HL-60 (cell line): ENCODE measurements at regions not wholly inside any gene's neighbourhood (a gene's known extent, or its start where the extent isn't known, plus 50 kb on each side); places are given as distances from the start of the nearest gene placed in this dataset.

Experiments used
- DNase-seq, 2 experiments: peaks; one replicate each; pipeline ENCODE4 v3.0.0-alpha.2; 2010 to 2020; ENCODE audit warnings: low read depth in 1 of 2, low spot score in 1 of 2
- H3K27ac ChIP-seq: fragments of 250-450 bp; sonication (Bioruptor Pico); replicated peaks from 2 replicates; pipeline ENCODE4 v1.5.1; 2020; ENCODE audit warnings: mild to moderate bottlenecking, moderate library complexity
- H3K27me3 ChIP-seq: fragments of 250-450 bp; sonication (Bioruptor Pico); 2 replicates; pipeline ENCODE4 v1.5.1; 2021; ENCODE audit warnings: mild to moderate bottlenecking, moderate library complexity; ENCODE audit not compliant: insufficient read depth, poor library complexity, severe bottlenecking
- H3K4me3 ChIP-seq: replicated peaks from 2 replicates; pipeline ENCODE4 v1.5.1; 2011; ENCODE audit warnings: mild to moderate bottlenecking, control low read depth, low read length; ENCODE audit not compliant: insufficient read depth
- GABPA ChIP-seq: IDR thresholded peaks from 2 replicates; pipeline ENCODE4 v1.6.1; 2012; ENCODE audit warnings: low read depth
- POLR2AphosphoS5 ChIP-seq: IDR thresholded peaks from 2 replicates; pipeline ENCODE4 v1.6.1; 2012; ENCODE audit warnings: low read depth
- SPI1 ChIP-seq: IDR thresholded peaks from 2 replicates; pipeline ENCODE4 v1.6.1; 2012; ENCODE audit warnings: low read depth, mild to moderate bottlenecking, borderline replicate concordance
- TF ChIP-seq, protein P1 (sequence below): IDR thresholded peaks from one replicate; pipeline ENCODE4 v1.5.1; 2011; ENCODE audit warnings: low read length, control low read depth, inconsistent platforms; ENCODE audit not compliant: insufficient read depth
- TF ChIP-seq, protein P2 (sequence below): IDR thresholded peaks from 2 replicates; pipeline ENCODE4 v1.6.1; 2012; ENCODE audit warnings: low read depth; ENCODE audit not compliant: insufficient replicate concordance

DNA sequence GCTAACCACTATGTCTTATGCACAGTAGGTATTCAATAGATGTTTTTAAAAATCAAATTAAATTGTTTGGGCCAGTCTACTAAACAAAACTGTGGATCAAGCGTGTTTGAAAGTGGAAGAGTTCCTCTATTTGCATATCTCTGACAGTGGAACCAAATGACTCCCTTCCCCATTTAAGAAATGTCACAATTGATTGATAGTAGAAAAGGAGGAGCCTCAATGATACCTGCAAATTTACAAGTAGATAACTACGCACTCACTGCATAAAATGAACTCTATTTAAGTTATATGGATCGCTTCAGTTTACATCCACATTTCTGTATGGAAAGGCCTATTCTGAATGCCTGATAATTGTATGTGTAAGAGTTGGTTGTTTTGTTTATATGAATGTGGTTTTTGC lies 163.3 kb upstream of the MTPN start:
- Histone ChIP-seq H3K4me3 (no peak overlapping the region), H3K27ac (no peak overlapping the region), H3K27me3 (peaks cover 5% of the 10 kb centered on the region)
- TF ChIP-seq POLR2AphosphoS5 (no peak), GABPA (no peak), SPI1 (no peak)
- TF ChIP-seq, protein P1, sequence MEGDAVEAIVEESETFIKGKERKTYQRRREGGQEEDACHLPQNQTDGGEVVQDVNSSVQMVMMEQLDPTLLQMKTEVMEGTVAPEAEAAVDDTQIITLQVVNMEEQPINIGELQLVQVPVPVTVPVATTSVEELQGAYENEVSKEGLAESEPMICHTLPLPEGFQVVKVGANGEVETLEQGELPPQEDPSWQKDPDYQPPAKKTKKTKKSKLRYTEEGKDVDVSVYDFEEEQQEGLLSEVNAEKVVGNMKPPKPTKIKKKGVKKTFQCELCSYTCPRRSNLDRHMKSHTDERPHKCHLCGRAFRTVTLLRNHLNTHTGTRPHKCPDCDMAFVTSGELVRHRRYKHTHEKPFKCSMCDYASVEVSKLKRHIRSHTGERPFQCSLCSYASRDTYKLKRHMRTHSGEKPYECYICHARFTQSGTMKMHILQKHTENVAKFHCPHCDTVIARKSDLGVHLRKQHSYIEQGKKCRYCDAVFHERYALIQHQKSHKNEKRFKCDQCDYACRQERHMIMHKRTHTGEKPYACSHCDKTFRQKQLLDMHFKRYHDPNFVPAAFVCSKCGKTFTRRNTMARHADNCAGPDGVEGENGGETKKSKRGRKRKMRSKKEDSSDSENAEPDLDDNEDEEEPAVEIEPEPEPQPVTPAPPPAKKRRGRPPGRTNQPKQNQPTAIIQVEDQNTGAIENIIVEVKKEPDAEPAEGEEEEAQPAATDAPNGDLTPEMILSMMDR: no peak
- TF ChIP-seq, protein P2, sequence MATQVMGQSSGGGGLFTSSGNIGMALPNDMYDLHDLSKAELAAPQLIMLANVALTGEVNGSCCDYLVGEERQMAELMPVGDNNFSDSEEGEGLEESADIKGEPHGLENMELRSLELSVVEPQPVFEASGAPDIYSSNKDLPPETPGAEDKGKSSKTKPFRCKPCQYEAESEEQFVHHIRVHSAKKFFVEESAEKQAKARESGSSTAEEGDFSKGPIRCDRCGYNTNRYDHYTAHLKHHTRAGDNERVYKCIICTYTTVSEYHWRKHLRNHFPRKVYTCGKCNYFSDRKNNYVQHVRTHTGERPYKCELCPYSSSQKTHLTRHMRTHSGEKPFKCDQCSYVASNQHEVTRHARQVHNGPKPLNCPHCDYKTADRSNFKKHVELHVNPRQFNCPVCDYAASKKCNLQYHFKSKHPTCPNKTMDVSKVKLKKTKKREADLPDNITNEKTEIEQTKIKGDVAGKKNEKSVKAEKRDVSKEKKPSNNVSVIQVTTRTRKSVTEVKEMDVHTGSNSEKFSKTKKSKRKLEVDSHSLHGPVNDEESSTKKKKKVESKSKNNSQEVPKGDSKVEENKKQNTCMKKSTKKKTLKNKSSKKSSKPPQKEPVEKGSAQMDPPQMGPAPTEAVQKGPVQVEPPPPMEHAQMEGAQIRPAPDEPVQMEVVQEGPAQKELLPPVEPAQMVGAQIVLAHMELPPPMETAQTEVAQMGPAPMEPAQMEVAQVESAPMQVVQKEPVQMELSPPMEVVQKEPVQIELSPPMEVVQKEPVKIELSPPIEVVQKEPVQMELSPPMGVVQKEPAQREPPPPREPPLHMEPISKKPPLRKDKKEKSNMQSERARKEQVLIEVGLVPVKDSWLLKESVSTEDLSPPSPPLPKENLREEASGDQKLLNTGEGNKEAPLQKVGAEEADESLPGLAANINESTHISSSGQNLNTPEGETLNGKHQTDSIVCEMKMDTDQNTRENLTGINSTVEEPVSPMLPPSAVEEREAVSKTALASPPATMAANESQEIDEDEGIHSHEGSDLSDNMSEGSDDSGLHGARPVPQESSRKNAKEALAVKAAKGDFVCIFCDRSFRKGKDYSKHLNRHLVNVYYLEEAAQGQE: no peak
- DNase-seq: no peak

DNA sequence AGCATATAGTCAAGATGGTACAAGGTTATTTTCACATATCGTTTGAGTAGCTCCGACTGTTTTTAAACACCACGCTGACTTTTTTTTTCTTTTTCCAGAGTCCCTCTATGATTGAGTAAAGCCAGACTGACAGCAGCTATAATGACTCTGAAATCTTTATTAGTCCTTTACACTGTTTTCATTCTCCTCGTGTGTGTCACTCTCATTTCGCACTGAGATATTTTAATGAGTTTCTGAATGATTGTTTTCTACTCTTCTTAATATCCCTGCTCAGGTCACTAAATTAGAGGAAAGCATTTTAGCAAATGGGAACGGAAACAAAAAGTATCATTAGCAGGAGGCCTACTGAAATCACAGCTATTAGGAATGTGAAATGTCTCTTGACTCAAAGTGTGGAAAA lies 162.3 kb upstream of the MTPN start:
- TF ChIP-seq, protein P1: no peak
- TF ChIP-seq GABPA (no peak), SPI1 (no peak), POLR2AphosphoS5 (no peak)
- TF ChIP-seq, protein P2: no peak
- no peak for DNase-seq
- no peak overlapping the region for H3K4me3 ChIP-seq
- peaks cover 5% of the 10 kb centered on the region for H3K27me3 ChIP-seq
- no peak overlapping the region for H3K27ac ChIP-seq

DNA sequence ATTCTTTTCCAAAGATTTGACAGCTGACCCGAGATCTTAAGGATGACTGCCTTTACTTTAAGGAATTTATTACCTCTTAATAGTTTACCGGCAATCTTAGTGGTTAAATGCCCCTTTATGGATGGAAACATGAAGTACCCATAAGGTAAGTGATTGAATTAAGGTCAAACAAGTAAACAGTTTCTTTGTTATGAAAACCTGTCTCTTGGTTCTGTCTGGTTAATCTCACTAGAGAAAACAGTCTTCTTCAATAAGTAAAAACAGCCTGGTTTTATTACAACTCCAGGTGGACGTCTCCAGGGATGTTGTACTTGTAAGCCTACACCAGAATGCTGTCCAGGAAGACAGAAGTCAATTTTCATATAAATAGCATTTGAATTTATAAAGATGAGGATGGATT lies 161.8 kb upstream of the MTPN start:
- H3K4me3 ChIP-seq: no peak overlapping the region
- H3K27me3 ChIP-seq: peaks cover 5% of the 10 kb centered on the region
- H3K27ac ChIP-seq: no peak overlapping the region
- TF ChIP-seq, protein P1: no peak
- TF ChIP-seq GABPA (no peak), POLR2AphosphoS5 (no peak), SPI1 (no peak)
- TF ChIP-seq, protein P2: no peak
- DNase-seq: no peak
